GM21717 (cell line): ENCODE measurements at regions not wholly inside any gene's neighbourhood (a gene's known extent, or its start where the extent isn't known, plus 50 kb on each side); places are given as distances from the start of the nearest gene placed in this dataset.

Experiments
- ATAC-seq: cut with Tn5 transposase; IDR thresholded peaks from one replicate; pipeline ENCODE4 v1.9.1; 2021; ENCODE audit warnings: mild to moderate bottlenecking, moderate library complexity; ENCODE audit not compliant: unreplicated experiment

GRCh38 chr9:71590362-71590761 lies 178.0 kb downstream of the CEMIP2 start:
- ATAC-seq, result no peak

- no peak for ATAC-seq
Observed at GRCh38 chr9:71589612-71590011, 178.7 kb downstream of the CEMIP2 start.

GRCh38 chr9:71587576-71588362 lies 180.5 kb downstream of the CEMIP2 start:
- ATAC-seq, result no peak

- ATAC-seq, result no peak
Observed at GRCh38 chr9:71583792-71584191, 184.5 kb downstream of the CEMIP2 start.

GRCh38 chr9:71582347-71582746 lies 186.0 kb downstream of the CEMIP2 start:
- ATAC-seq, result no peak

- no peak for ATAC-seq
Observed at GRCh38 chr9:71581101-71581500, 187.2 kb downstream of the CEMIP2 start.

- ATAC-seq, result no peak
Observed at GRCh38 chr9:71571186-71571585, 197.1 kb downstream of the CEMIP2 start.

- no peak for ATAC-seq
Observed at GRCh38 chr9:71567890-71568289, 200.4 kb downstream of the CEMIP2 start.

GRCh38 chr9:71562140-71562539 lies 206.2 kb downstream of the CEMIP2 start:
- ATAC-seq, result no peak

- ATAC-seq, result no peak
Observed at GRCh38 chr9:71557310-71557709, 211.0 kb downstream of the CEMIP2 start.

GRCh38 chr9:71552480-71552879 lies 215.8 kb downstream of the CEMIP2 start:
- ATAC-seq, result no peak

GRCh38 chr9:71549023-71549422 lies 219.3 kb downstream of the CEMIP2 start:
- peak; percentile 90 for ATAC-seq

- no peak for ATAC-seq
Observed at GRCh38 chr9:71544464-71544863, 223.8 kb downstream of the CEMIP2 start.

- no peak for ATAC-seq
Observed at GRCh38 chr9:71541436-71541835, 226.9 kb downstream of the CEMIP2 start.

- ATAC-seq, result no peak
Observed at GRCh38 chr9:71524996-71525580, 243.2 kb downstream of the CEMIP2 start.

- no peak for ATAC-seq
Observed at GRCh38 chr9:71524516-71524915, 243.8 kb downstream of the CEMIP2 start.

- no peak for ATAC-seq
Observed at GRCh38 chr9:71521132-71521531, 247.2 kb downstream of the CEMIP2 start.

GRCh38 chr9:71519098-71519696 lies 249.1 kb downstream of the CEMIP2 start:
- no peak for ATAC-seq

GRCh38 chr9:71518045-71518827 lies 250.1 kb downstream of the CEMIP2 start:
- ATAC-seq, result no peak

- ATAC-seq, result no peak
Observed at GRCh38 chr9:71515626-71516025, 252.7 kb downstream of the CEMIP2 start.

GRCh38 chr9:71515107-71515506 lies 253.2 kb downstream of the CEMIP2 start:
- no peak for ATAC-seq
